Fibroblast of villous mesenchyme (primary cell): ENCODE measurements at regions not wholly inside any gene's neighbourhood (a gene's known extent, or its start where the extent isn't known, plus 50 kb on each side); places are given as distances from the start of the nearest gene placed in this dataset.

Experiments
- DNase-seq: peaks from one replicate; pipeline ENCODE4 v3.0.0-alpha.2; 2010; ENCODE audit warnings: low read depth
- H3K4me3 ChIP-seq: 2 replicates; pipeline ENCODE4 v1.5.1; 2011; ENCODE audit warnings: low read depth, mild to moderate bottlenecking, low read length
- TF ChIP-seq, protein P1 (sequence below): IDR thresholded peaks from 2 replicates; pipeline ENCODE4 v1.5.1; 2012; ENCODE audit warnings: low read depth, mild to moderate bottlenecking, low read length; ENCODE audit not compliant: insufficient read depth

DNA sequence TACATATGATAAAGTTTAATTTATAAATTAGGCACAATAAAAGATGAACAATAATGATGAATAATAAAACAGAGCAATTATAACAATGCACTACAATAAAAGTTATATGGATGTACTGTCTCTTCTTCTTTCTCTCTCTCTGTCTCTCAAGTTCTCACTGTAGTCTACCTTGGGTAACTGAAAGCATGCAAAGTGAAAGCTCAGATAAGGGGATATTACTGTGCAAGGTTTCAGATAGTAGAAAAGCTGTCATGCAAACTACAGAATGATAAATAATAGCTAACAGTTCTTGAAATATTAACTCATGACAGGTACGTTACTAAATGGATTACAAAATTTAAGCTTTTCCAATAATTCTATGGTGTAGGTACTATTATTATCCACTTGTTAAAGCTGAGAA, 311.9 kb upstream of the PRDM1 start:
- TF ChIP-seq, protein P1, sequence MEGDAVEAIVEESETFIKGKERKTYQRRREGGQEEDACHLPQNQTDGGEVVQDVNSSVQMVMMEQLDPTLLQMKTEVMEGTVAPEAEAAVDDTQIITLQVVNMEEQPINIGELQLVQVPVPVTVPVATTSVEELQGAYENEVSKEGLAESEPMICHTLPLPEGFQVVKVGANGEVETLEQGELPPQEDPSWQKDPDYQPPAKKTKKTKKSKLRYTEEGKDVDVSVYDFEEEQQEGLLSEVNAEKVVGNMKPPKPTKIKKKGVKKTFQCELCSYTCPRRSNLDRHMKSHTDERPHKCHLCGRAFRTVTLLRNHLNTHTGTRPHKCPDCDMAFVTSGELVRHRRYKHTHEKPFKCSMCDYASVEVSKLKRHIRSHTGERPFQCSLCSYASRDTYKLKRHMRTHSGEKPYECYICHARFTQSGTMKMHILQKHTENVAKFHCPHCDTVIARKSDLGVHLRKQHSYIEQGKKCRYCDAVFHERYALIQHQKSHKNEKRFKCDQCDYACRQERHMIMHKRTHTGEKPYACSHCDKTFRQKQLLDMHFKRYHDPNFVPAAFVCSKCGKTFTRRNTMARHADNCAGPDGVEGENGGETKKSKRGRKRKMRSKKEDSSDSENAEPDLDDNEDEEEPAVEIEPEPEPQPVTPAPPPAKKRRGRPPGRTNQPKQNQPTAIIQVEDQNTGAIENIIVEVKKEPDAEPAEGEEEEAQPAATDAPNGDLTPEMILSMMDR = no peak
- no peak overlapping the region for H3K4me3 ChIP-seq
- no peak for DNase-seq

DNA sequence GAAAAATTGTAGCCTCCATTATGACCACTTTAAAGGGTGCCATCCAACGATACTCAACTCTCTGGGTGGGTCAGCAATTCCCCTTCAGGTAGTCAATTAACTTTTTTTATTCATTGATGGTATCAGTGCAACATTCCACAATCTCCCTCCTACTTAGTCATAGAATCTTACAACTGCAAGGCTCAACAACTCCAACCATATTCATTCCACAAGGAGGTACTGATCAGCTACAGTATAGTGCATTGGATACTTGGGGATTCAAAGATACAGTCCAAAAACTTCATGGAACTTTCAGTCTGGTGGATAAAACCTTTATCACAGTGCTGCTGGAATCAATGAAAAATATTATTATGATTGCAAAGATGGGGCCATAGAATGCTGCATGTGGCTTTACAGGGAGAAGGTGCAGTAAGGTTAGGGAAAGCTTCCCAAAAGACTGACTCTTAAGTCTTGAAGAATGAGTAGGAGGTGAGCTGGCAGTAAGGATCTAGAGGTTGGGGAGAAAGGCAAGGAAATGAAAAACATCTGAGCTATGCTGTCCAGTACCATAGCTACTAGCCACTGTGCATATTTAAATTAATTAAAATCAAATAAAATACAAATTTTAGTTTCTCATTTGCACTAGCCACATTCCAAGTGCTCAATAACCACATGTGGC, 314.7 kb upstream of the PRDM1 start:
- no peak for DNase-seq
- H3K4me3 ChIP-seq = no peak overlapping the region
- TF ChIP-seq, protein P1 = no peak

DNA sequence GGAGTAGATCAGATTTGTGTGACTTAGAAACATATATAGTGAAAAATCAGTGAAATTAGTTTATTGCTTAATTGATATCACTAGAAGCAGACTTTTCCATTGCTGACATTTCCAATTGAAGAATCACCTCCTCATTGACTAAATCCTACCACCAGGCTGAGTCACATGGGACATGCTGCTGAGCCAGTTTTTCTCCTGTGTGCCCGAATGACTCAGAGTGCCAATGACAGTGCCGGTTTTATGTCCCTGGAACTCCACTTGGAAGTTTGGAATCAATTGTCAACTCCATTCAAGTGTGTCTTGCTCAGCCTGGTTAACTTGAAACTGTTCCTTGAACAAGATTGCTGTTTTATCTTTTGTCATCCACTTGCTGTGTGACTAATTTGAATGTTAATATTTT, 316.1 kb upstream of the PRDM1 start:
- H3K4me3 ChIP-seq = no peak overlapping the region
- TF ChIP-seq, protein P1 = no peak
- DNase-seq = no peak

DNA sequence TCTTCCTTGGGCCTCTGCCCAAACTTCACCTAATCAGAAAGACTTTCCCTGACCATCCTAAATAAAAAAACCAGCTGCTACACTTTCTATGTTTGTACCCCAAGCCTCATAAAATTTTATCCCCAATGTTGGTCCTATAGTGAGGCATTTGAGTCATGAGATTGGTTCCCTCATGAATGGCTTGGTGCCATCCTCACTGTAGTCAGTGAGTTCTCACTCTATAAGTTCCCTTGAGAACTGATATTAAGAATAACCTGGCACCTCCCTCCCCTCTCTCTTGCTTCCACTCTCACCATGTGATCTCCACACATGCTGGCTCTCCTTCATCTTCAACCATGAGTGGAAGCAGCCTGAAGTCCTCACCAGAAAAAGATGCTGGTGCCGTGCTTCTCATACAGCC, 316.9 kb upstream of the PRDM1 start:
- no peak overlapping the region for H3K4me3 ChIP-seq
- TF ChIP-seq, protein P1 = no peak
- no peak for DNase-seq

DNA sequence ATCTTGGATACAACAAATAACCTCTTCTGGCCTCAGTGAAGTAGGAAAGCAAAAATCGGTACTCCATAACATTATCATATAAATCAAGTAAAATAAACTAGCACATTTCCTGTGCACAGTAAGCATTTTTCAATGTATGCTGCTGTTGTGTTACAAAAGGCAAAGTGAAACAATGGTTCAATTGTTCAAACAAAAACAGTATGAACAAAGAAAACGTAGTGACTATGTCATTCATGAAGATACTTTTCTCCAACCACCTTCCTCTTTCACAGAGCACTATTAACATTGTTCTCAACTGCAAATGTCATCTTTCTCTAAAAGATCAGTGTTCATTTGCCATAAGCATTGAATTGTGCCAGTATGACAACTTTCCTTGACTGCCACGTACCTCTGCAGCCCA, 318.6 kb upstream of the PRDM1 start:
- no peak for DNase-seq
- TF ChIP-seq, protein P1 = no peak
- no peak overlapping the region for H3K4me3 ChIP-seq

DNA sequence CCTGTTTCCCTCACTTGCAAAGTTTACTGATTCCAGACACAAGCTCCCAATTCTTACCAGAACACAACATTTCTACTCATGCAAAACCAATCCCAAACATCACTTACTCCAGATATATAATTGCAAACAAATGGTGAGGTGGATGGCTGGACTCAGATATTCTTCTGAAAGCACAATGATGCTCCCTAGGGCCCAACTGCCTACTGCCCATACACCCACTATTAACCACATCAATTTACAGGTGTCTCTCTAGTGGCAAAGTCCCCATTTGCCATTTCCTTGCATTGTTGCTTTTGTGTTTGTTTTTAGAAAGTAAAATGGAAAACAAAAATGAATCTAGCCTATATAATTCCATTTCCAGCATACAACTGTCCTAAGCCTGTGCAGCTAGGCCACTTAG, 320.9 kb upstream of the PRDM1 start:
- no peak for DNase-seq

DNA sequence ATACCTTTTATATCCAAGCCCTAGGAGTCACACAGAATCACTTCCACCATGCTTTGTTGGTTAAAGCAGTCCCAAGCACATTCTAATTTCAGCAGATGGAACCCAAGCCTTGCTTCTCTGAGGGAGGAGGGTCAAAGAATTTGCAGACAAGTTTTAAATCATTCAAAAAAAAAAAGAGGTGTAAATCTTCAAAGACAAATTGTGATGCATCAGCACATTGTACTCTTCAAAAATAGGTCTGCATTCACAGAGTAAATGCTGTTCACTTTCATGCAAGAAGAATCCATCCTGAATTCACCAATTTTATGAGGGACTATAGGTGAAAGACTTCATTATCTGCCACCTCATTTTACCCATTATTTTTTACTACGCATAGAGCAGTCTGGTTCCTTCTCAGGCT, 321.8 kb upstream of the PRDM1 start:
- no peak overlapping the region for H3K4me3 ChIP-seq
- TF ChIP-seq, protein P1 = no peak
- no peak for DNase-seq

More for the DNA sequence above, 320.9 kb upstream of the PRDM1 start:
- no peak overlapping the region for H3K4me3 ChIP-seq
- TF ChIP-seq, protein P1 = no peak
